HepG2 (cell line): ENCODE measurements at regions not wholly inside any gene's neighbourhood (a gene's known extent, or its start where the extent isn't known, plus 50 kb on each side); places are given as distances from the start of the nearest gene placed in this dataset.

Experiments
- CTCF ChIP-seq: sonication (generic); formaldehyde crosslinking; IDR thresholded peaks from 2 replicates; pipeline ENCODE4 v1.5.0; 2020; ENCODE audit warnings: mild to moderate bottlenecking, missing genetic modification reagents, moderate library complexity
- ZNF280D ChIP-seq: sonication (generic); formaldehyde crosslinking; IDR thresholded peaks from 2 replicates; pipeline ENCODE4 v1.5.1; 2020; ENCODE audit warnings: mild to moderate bottlenecking, missing genetic modification reagents

- TF ChIP-seq CTCF (CRISPR knock-in tag) (no peak), ZNF280D (CRISPR knock-in tag) (no peak)
Observed at GRCh38 chr3:74145277-74145676, 469.2 kb downstream of the CNTN3 start.
